T-helper 1 cell (primary cell): ENCODE measurements at regions not wholly inside any gene's neighbourhood (a gene's known extent, or its start where the extent isn't known, plus 50 kb on each side); places are given as distances from the start of the nearest gene placed in this dataset.
"Not testable (repeated sequence)": the region's sequence is repeated elsewhere in the genome, so short reads cannot be mapped to it uniquely, and the experiment has no call there.

Source experiments
- DNase-seq, 5 donors: peaks; one replicate each; pipeline ENCODE4 v3.0.0-alpha.2; 2012 to 2020

DNA sequence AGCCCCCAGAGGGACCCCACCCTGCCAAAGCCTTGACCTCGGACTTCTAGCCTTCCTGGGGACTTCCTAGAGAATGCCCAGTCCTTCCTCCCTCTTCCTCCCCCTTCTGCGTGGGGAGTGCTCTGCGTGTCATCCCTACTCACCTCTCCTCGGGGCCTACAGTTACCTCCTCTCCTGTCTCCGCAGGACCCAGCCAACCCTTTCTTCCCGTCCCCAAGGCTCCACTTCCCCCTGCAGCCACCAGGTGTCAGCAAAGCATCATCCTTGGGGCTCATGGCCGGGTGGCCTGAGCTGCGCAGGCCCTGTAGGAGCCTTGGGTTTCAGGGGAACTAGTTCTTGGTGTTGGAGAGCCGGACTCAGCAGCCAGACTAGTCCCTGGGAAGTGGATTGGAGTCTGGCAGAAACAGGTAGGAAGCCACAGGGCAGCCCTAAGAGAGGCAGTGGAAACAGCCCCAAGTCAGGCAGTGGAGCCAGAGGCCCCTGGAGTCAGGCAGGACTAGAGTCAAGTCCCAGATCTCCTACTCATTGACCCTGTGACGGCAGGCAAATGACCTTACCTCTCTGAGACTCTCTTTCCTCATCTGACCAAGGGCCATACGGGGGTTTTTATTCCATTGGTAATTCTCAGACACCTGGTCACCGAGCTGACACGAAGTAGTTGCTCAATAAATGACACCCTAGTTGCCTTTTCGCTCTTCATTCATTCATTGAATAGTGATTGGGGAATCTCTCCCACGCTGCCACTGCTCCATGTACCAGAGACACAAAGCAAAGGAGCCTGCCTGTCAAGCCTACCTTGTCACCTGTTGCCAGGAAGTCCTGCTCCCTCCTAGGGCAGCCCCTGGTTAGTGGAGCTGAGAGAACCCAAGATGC lies 101.8 kb upstream of the GRK3 start:
- peak; percentile 31 to 79 (median 50) for DNase-seq

DNA sequence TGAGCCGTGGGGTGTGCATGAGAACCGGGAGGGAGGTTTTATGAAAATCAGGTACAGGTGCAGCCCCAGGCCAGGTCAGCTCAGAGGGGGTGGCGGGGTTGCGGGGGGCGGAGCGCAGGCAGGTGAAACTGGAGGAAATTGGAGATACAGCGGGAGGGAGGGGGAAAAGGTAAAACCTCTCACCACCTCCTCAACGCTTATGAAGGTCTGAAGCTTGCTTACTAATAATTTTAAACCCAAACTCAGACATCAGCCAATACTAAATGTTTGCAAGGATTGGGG lies 101.2 kb upstream of the GRK3 start:
- not testable (repeated sequence) for DNase-seq

DNA sequence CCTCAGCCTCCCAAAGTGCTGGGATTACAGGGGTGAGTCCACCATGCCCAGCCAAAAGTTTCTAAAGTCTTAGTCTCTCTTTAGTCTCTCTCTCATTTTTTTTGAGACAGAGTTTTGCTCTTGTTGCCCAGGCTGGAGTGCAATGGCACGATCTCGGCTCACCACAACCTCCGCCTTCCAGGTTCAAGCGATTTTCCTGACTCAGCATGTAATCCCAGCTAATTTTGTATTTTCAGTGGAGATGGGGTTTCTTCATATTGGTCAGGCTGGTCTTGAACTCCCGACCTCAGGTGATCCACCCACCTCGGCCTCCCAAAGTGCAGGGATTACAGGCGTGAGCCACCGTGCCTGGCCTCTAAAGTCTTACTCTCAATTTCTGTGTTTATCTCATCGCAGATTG lies 100.1 kb upstream of the GRK3 start:
- DNase-seq, result not testable (repeated sequence)

DNA sequence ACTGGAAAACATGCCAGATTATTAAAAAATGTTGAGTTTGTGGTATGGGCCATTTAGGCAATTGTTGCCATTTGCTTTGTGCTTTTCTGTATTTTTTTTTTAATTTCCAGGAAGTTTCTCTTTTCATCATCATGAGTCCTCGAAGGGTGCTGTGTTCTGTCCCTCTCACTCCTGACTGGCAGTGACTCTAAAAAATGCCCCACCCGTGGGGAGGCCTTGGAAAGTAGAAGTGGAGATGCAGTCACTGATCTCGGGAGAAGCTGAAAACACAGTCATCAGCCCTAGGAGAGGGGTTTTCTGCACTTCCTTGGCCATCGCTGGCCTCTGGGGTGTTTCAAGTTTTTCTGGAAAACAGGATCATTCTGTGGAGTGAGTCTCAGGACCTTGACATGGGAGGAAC lies 98.5 kb upstream of the GRK3 start:
- DNase-seq, result no peak

DNA sequence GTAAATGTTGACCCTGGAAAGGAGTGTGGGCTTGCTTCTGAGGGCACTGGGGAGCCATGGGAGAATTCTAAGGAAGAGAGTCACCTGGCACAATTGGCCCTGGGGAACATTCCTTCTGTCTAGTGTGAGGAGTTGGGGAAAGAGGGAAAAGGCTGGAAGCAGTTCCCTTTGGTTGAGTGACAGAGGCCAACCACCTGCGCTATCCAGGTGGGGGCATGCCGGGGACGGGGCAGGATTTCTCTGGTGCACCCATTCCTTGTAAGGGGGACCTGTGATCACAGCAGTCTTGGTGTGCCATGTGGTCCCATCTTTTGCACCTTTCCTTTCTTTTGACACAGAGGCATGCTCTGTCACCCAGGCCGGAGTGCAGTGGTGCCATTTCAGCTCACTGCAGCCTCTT lies 92.1 kb upstream of the GRK3 start:
- no peak for DNase-seq

DNA sequence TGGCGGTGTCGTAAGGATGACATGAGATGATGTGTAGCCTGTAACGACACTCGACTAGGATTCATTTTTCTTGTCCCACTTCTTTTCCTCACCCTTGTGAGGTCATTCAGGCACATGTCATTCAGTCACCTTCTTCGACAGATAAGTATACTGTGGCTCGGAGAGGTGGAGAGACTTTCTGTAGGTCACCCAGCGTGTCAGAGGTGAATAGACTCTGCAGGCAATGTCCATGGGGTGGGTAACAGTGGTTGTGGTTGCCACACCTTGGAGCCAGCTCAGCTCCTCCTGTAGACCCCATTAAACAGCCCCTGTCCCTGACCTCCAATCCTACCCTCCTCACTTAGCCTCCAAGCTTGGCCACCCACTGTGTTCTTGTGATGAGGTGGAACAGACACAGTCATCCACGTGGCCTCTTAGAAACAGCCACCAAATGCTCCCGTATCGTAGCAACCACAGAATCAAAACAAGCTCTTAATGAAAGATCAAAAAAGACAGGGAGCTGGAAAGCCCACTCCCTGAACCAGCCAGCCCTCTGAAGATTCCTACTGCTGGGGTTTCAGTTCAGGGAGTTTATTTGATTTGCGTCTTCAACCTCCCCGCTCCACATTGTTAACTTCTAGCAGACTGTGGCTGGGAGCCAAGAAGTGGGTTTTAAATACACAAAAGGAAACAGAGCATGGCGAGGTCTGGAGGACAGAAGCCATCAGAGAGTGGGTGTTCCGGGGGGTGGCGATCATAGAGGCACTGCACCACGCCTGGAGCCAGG lies 89.0 kb upstream of the GRK3 start:
- DNase-seq, result no peak

DNA sequence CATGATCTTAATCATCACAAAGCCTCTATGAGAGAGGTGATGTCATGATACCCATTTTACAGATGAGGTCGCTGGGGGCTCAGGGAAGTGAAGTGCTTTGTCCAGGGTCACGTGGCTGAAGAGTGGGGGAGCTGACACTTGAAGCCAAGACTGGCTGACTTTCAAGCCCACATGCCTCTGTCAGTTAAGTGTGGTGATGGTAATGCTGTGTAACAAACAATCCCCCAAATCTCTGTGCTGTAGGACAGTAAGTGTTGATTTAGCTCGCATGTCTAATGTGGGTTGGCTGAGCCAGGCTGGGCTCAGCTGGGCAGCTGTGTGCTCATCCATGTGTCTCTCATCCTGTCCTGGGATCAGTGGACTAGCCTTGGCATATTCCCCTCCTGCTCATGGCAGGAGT lies 87.1 kb upstream of the GRK3 start:
- DNase-seq, result no peak

DNA sequence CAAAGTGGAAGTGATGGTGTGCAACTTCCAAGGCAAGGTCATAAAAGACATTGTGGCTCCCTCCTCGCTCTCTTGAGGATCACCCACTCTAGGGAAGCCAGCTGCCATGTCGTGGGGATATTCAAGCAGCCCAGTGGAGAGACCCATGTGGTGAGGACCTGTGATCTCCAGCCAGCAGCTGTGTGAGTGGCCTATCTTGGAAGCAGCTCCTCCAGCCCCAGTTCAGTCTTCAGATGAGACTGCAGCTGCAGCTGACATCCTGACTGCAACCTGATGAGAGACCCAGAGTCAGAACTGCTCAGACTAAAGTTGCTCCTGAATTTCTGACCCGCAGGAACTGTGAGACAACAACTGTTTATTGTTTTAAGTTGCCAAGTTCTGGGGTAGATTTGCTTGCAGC lies 86.4 kb upstream of the GRK3 start:
- no peak for DNase-seq

DNA sequence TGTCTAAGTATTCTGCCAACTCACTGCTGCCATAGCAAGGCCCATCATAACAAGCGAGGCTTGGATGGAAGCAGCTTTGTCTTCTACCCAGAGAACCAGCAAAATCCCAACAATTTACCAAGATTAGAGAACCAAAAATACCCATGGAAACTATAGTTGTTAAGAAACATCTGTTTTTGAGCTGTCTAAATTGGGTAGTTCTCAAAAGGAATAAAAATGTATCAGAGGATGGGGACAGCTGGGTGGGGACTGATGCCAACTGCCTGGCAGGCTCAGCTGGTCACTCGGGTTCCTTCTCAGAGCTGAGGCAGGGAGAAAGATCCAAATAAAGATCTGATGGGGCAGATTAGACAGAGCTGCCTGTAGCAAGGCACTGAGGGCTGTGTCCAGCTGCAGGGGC lies 85.9 kb upstream of the GRK3 start:
- no peak for DNase-seq

DNA sequence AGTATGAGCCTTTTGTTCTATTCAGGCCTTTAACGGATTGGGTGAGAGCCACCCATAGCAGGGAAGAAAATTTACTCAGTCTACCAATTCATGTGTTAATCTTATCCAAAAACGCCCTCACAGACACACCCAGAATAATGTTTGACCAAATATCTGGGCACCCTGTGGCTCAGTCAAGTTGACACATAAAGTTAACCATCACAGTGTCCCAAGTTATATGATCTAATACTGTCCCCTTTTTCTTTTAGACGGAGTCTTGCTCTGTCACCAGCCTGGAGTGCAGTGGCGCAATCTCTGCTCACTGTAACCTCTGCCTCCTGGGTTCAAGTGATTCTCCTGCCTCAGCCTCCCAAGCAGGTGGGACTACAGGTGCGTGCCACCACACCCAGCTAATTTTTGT lies 83.6 kb upstream of the GRK3 start:
- DNase-seq, result not testable (repeated sequence)

DNA sequence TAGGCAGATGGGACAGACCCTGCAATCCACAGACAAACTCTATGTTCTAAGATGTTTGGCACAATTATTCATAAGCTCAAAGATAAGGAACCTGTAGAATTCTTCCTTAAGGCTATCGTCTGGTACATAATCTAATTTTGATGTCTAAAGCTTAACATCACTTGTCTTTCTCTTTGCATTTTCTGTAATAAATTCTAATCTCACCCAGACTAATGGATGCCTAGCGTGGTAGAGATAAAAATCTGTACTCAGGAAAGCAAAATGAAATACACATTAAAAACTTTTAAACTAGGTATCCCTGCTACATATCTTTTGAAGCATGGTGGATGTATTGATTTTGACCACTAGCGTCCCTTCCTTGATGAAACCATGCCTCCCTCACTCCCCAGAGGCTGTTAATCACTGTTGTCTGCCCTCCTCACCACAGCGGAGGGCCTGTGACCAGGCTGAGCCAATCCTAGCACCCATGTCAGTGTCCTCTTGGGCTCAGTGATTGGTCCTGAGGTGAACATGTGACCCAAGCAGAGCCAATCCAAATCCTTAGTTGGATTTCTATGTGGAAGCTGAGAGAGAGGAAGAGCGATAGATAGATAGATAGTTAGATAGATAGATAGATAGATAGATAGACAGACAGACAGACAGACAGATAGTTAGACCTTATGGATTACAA lies 82.2 kb upstream of the GRK3 start:
- no peak for DNase-seq

DNA sequence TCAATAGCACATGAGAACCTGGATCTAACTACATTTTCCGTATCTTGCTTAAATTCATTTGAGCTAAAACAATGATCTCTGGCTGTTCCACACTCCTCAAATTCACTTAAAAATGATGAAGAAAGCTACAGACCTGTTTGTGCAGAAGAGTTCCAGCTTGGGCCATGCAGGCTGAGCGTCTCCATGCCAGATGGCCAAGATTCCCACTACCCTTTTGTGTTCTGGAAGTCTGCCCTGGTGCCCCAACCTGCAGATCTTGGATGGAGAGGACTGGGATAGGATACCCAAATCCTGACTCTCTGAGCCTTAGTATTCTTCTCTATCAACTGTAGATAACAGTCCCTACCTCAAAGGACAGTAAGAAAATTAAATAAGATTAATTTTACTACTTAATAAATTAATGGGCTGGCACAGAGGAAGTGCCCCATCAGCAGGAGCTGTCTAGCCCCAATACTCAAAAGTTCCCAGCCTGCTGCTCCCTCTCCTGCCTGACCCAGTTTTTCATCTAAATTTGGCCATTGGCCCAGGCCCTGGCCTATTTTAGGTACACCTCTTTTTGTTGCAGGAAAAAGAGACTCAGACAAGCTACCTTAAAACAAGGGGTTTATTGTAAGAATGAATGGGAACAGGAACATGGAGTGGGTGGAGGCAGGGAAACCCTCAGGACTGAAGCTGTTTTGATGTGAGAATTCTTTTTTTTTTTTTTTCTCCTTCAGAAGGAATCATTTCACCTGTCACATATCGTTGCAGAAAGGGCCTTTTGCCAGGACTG lies 81.4 kb upstream of the GRK3 start:
- no peak for DNase-seq

DNA sequence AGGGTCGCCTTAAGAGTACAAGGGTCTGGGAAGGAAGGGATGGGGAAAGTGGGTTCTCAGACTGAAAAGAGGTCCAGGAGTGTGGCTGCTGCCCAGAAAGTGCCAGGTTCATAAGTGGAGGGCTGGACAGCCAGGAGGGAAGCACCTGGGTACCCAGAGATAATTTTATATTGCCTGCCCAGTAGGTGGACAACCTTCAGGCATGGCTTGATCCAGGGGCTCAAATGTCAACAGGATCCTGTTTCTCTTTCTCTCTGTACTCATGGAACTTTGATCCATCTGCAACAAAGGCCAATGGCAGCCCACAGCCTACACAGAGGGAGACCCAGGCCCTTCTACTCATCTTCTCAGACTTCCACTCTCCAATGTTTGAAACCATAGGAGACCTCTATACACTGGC lies 80.5 kb upstream of the GRK3 start:
- no peak for DNase-seq

DNA sequence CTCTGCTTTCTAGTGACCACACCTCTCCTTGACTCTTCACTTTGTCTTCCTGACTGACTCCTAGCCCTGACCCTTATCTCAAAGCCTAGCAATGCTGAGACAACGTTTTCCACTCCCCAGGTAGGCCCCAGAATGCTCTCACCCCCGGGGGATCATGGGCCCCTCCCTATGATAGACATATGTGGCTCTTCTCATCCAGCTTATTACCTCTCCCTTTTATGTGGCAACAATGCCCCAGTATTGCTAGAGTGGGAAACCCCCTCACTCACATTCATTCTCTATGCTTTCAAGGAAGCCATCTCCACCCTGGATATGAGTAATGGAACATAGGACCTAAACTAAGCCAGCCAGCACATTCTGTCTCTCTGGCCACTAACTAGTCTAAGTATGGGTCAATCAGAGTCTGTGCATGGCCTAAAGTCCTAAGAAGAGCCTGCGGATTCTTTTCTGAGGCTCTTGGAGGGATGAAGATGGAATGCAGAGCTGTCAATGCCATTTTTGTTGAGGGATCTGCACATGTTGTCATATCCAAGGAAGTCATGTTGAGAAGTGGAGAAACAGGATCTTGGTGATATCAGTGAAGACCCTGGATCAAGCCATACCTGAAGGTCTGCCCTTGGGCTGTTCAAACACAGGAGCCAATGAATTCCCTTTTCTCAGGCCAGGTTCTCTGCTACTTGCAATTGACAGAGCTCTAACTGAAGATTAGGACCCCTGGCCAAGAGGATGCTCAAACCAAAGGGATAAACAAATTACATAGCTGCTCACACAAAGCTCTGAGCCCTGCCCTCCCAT lies 79.8 kb upstream of the GRK3 start:
- peak in 1 of 5 donors; percentile 18 for DNase-seq

DNA sequence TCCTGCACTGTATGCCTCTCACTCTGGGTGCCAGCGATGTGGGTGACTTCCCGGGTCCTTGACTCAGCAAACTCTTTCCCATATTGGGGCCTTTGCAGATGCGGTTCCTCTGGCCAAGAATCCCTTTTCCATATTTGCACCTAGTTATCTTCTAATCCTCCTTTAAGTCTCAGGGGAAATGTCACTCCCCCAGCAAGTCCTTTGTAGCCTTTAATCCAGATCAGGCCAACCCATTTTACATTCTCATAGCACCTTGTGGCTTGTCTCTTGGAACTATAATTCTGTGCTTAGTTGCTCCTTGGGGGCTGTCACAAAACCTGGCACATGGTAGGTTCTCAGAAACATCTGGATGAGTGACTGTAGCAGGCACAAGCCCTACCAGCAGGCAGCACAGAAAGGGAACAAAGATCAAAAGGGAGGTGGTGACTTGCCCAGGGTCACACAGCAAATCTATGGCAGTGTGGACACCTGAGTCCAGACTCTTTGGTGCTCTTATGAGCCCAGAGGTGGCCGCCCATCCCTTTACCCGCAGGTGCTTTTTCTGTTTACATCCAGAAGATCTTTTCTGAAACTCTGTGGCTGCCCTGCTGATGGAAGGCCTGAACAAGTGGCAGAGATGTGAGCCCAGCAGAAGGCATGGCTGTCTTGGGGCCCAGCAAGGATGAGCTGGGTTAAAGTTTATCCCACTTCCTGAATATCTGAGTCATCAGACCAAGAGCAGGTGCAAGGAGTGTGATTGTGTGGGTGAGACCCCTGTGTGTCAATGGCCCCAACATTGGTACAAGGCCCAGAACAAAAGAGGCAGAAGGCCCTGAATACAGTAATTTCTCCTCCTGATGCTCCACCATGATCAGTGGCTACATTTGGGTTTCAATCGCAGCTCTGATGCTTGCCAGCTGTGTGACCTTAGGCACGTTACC lies 78.6 kb upstream of the GRK3 start:
- DNase-seq, result peak in 1 of 5 donors; percentile 24

DNA sequence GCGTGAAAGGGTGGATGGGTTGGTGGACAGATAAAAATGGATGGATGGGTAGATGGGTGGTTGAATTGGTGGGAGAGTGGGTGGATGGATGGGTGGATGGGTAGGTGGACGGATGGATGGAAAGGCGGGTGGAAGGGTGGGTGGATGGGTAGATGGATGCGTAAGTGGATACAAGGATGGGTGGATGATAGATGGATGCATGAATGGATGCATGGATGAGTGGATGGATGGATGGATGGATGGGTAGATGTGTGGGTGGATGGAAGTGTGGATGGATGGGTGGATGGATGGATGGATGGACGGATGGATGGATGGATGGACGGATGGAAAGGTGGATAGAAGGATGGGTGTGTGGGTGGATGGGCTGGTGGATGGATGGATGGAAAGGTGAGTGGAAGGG lies 77.0 kb upstream of the GRK3 start:
- no peak for DNase-seq

DNA sequence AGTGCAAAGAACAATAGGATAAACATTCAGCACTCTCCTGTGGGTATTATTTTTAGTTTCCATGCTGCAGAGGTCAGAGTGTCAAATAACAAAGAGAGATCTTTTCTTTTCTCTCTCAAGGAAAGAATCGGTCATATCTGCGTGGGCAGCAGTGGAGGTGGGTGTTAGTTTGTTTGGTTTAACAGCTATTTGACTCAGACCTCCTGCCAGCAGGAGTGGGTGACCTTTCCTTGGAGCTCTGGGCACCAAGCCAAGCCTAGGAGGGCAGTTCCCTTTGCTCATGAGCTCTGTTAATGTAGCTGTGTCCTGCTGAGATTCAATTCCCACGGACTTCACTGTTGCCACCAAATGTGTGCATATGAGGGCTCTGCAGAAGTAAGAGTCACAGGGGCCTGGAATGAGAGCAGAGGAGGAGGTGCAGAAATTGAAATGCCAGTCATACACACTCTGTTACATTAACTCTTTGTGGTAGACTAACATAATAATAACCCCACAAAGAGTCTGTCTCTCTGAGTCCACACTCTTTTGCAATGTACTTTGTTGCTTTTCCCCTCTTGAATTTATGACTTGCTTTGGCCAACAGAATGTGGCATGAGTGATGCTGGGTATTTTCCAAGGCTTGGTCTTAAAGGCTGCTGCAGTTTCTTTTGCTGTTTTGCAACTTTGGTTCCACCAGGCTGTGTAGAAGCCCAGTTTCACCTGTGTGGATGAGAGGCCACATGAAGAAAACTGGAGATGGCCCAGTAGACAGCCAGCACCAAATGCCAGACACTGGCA lies 76.0 kb upstream of the GRK3 start:
- DNase-seq, result no peak

DNA sequence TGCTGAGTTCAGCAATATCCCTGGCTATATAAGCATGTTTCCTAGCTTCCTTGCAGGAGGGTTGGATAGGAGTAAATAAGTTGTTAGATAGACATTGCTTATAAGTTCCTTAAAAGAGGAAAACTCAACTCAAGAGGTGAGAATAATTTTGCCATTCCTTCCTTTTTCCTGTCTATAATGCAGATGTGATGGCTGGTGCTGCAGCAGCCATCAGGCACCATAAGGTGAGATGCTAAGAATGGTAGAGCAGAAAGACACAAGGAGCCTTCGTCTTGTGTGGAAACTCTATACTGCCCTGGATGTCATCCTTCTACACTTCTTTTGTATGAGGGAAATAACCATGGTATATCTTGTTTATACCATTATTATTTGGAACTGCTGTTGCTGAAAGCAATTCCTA lies 74.5 kb upstream of the GRK3 start:
- no peak for DNase-seq

DNA sequence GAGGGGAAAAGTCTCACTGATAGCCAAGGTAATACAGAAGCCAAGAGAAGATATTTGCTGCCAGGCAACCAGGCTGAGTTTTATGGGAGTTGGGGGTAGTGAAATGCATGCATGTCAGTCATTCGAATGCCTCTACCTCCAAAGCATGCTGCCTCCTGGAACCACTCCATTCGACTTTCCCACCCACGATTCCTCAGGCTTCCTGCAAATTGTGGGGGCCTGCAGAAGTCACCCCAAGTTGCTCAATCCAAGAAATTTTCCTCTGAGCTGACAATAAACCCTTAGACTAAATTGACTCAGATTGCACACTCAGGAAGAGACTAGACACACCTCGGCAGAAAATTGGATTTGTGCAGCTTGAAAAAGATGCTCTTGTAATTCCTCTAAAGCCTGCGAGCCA lies 73.6 kb upstream of the GRK3 start:
- DNase-seq, result no peak

DNA sequence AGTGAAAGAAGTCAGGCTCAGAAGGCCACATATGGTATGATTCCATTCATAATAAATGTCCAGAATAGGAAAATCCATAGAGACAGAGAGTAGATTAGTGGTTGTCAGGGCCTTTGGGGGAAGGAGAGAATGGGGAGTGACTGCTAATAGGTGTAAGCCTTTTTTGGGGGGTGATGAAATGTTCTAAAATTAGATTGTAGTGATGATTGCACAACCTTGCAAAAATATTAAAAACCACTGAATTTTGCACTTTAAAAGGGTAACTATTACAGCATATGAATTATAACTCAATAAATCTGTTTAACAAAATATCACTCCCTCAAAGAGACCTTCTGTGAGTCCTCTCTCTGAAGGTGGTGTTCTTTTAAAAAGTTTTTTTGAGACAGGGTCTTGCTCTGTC lies 72.3 kb upstream of the GRK3 start:
- no peak for DNase-seq
